ENCODE measurements at regions not wholly inside any gene's neighbourhood (a gene's known extent, or its start where the extent isn't known, plus 50 kb on each side); places are given as distances from the start of the nearest gene placed in this dataset.

DNA sequence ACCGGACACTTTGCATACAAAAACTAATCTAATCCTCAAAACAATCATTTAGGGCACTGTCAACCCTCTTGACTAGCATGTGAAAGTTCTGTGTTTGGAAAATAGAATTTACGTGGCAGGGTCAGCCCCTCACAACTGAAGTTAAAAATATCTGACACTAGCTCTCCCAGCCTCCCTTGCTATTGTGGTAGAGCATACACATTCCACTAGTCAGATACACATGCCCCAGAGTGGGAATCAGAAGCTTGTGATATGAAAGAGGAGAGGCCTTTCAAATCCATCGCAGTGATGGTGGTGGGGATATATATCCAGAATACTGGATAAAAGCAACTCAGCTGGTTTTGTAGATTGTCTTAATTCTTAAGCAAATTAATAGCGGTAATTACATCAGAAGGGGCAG lies 205.7 kb upstream of the IL15 start:
- in situ Hi-C loops (cut with HindIII; ENCODE audit: low pct_unique_long_range_greater_than_20kb, low sequenced_read_pairs): no loop called here

GRCh38 chr4:141432000-141432712 lies 204.2 kb upstream of the IL15 start:
- in situ Hi-C loops (cut with HindIII; ENCODE audit: low pct_unique_long_range_greater_than_20kb, low sequenced_read_pairs): no loop called here
- no peak for DNase-seq (ENCODE audit: low read depth)

More for the DNA sequence above, 205.7 kb upstream of the IL15 start:
- DNase-seq (ENCODE audit: low read depth): no peak

DNA sequence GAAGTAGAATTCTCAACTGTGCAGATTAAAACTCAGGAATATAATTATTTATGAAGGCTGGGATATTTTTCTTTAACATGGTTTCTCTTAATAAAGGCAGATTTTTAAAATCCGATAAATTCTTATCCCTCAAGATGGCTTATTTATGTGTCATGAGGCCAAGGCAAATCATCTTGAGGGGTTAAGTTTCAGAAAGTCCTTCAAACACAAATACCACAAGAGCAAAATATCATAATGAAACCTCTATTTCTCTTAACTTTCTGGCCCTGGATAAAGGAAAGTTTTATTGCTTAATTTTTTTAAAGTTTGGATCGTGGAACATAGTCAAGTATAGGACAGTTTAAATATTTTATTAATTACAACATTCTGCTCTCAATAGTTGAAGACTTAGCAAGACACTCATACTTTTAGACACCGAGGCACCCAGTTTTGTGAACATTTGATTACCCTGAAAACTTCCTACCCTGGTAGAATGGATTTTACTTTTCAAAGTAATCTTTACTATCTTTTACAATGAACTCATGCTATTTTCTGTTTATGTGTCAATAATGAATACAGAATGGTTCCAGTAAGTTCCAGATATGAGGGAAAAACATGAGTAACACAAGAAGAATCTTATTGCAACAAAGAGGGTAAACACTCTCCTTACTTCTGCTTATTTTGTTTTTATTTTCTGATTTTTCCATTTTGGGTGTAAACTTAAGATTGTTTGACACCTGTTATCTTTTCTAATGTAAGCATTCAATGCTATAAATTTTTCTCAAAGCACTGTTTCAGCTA lies 200.7 kb upstream of the IL15 start:
- in situ Hi-C loops (cut with HindIII; ENCODE audit: low pct_unique_long_range_greater_than_20kb, low sequenced_read_pairs): no loop called here
- no peak for DNase-seq (ENCODE audit: low read depth)

- in situ Hi-C loops (cut with HindIII; ENCODE audit: low pct_unique_long_range_greater_than_20kb, low sequenced_read_pairs): no loop called here
- no peak for DNase-seq (ENCODE audit: low read depth)
Measured at GRCh38 chr4:141439223-141439622, 197.2 kb upstream of the IL15 start.

DNA sequence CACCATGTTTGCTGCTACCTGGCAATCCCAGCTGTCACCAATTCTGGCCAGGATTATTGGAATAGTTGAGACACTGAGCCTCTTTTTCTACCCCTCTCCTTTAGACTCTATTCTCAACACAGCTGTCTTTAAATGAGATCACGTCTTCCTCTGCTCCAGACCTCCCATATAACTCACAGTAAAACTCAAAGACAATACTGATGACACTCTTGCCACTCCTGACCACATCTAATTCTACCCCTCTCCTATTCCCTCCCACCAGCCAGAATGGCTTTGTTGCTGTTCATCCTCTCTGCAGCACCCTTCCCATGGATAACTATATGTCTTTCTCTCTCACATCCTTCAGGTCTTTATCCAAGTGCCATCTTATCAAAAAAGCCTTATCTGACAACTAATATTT lies 188.6 kb upstream of the IL15 start:
- DNase-seq (ENCODE audit: low read depth): no peak
- in situ Hi-C loops (cut with HindIII; ENCODE audit: low pct_unique_long_range_greater_than_20kb, low sequenced_read_pairs): no loop called here

DNA sequence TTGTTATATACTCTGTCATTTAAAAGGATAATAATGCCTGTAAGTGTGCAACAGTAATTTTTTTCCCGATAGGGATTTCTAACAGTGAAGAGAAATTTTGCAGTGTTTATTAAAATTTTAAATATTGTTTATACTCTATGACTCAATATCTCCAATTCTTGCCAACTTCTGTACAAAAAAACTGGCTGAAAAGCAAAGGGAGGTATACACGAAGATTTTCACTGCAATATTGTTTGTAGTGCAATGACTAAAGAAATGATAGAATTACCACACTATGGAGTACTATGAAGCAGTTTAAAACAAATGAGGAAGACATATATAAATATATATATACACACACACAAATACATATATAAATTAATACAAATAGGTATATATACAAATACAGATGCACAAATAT lies 187.9 kb upstream of the IL15 start:
- DNase-seq (ENCODE audit: low read depth): no peak
- in situ Hi-C loops (cut with HindIII; ENCODE audit: low pct_unique_long_range_greater_than_20kb, low sequenced_read_pairs): no loop called here

DNA sequence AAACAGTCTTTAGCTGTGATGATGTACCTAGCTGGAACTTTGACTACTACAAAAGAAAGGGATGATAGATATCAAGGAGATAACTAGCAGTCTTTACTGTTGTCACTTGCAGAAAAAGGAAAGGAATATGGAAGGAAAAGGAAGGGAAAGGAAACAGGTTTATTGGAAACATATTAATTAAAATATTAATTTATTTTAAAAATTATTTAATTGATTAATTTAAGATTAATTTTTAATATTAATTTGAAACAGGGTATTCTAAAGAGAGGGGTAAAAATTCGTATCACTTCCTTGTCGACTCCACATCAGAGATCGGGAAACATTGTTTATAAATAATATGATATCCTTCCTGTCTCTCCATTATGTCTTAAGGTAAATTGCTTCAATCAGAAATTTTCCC lies 186.5 kb upstream of the IL15 start:
- in situ Hi-C loops (cut with HindIII; ENCODE audit: low pct_unique_long_range_greater_than_20kb, low sequenced_read_pairs): no loop called here
- no peak for DNase-seq (ENCODE audit: low read depth)

DNA sequence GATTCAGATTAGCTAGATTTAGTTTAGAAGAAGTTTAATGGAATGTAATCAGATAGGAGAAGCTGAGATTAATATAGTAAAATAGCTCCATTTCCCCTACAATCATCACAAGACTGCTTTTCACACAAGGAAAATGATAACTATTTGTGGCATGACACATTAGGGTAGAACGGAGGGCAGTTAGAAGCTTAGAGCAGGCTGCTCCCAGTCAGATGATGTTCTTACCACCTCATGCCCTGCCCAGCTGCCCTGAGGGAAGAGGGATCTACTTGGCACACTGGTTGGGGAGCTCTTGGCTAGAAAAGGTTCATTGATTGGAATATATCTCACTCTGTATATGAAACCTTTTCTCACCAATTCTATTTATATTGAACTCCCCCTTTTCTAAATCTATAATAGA lies 180.7 kb upstream of the IL15 start:
- no peak for DNase-seq (ENCODE audit: low read depth)
- in situ Hi-C loops (cut with HindIII; ENCODE audit: low pct_unique_long_range_greater_than_20kb, low sequenced_read_pairs): no loop called here

- DNase-seq (ENCODE audit: low read depth): no peak
- in situ Hi-C loops (cut with HindIII; ENCODE audit: low pct_unique_long_range_greater_than_20kb, low sequenced_read_pairs): no loop called here
Measured at GRCh38 chr4:141457653-141458052, 178.7 kb upstream of the IL15 start.

DNA sequence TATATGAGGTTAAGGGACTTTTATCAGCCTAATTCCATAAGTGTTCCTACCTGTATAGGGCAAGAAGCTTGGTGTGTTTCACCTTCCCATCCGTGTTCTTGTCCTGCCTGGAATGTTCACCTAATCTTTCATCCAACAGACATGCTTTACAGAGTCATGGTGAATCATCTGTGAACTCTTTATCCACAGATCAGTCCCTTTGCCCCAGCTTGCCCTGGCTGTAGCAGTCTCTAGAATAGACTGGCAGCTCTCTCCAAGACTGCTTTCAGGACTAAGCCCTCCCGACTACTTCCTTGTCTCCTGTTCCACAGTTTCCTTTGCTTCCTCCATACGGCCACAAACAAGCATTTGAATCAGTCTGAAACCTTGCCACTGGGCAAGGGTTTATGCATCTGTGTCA lies 177.9 kb upstream of the IL15 start:
- in situ Hi-C loops (cut with HindIII; ENCODE audit: low pct_unique_long_range_greater_than_20kb, low sequenced_read_pairs): no loop called here
- DNase-seq (ENCODE audit: low read depth): peak; percentile 35

DNA sequence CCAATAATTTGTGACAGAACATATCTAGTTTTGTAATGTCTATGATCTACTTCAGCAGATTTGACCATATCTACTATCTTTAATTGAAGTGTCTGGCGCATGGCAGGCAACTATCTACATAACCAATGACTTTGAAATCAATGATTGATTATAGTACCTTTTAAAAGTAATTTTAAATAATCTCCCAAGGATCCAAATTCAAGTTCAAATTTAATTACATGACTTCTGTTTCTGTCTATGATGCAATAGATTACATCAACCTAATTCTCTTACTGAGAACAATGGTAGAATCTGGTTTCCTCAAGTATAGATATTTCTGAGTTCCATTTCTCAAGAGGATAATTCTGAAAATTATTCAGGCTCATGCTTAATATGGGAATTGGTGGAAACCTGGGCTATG lies 177.4 kb upstream of the IL15 start:
- DNase-seq (ENCODE audit: low read depth): no peak
- in situ Hi-C loops (cut with HindIII; ENCODE audit: low pct_unique_long_range_greater_than_20kb, low sequenced_read_pairs): no loop called here

DNA sequence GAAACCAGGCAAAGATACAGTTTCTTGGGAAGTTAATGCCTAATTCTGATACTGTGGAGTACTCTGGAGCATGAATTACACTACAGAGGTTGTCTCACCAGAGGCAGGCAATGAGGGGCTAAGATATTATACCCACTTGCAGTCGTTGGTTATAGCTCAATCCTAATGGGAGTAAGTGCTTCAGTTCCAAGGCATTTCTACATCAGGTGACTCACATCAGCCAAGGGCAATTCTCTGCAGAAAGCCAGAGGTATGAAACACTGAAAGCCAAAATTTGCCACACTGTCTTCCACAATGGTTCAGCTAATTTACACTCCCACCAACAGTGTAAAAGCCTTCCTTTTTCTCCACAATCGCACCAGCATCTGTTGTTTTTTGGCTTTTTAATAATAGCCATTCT lies 174.0 kb upstream of the IL15 start:
- no peak for DNase-seq (ENCODE audit: low read depth)
- in situ Hi-C loops (cut with HindIII; ENCODE audit: low pct_unique_long_range_greater_than_20kb, low sequenced_read_pairs): no loop called here

GRCh38 chr4:141463678-141464077 lies 172.7 kb upstream of the IL15 start:
- DNase-seq (ENCODE audit: low read depth): no peak
- in situ Hi-C loops (cut with HindIII; ENCODE audit: low pct_unique_long_range_greater_than_20kb, low sequenced_read_pairs): no loop called here

- in situ Hi-C loops (cut with HindIII; ENCODE audit: low pct_unique_long_range_greater_than_20kb, low sequenced_read_pairs): no loop called here
- no peak for DNase-seq (ENCODE audit: low read depth)
Measured at GRCh38 chr4:141464366-141464765, 172.0 kb upstream of the IL15 start.

GRCh38 chr4:141465171-141465570 lies 171.2 kb upstream of the IL15 start:
- DNase-seq (ENCODE audit: low read depth): no peak
- in situ Hi-C loops (cut with HindIII; ENCODE audit: low pct_unique_long_range_greater_than_20kb, low sequenced_read_pairs): no loop called here

- in situ Hi-C loops (cut with HindIII; ENCODE audit: low pct_unique_long_range_greater_than_20kb, low sequenced_read_pairs): no loop called here
- DNase-seq (ENCODE audit: low read depth): no peak
Measured at GRCh38 chr4:141467225-141467624, 169.2 kb upstream of the IL15 start.

DNA sequence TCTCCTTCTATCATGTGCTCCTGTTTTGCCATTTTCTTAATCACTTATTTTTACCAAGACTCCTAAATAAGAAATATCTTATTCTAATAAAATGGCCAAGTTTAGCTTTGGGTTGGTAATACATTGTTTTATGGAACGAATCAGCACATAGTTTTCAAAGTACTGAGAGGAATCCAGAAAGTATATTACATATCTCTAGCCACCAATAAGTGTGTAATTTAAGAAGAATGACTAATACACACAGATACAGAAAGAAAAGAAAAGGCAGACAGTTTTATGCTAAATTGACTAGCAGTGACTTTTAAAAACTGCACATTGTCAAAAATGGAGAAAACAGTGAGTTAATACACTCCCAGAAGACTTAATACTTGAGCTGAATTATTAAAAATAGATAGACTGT lies 167.0 kb upstream of the IL15 start:
- no peak for DNase-seq (ENCODE audit: low read depth)
- in situ Hi-C loops (cut with HindIII; ENCODE audit: low pct_unique_long_range_greater_than_20kb, low sequenced_read_pairs): no loop called here

GRCh38 chr4:141473026-141473540 lies 163.3 kb upstream of the IL15 start:
- DNase-seq (ENCODE audit: low read depth): no peak
- in situ Hi-C loops (cut with HindIII; ENCODE audit: low pct_unique_long_range_greater_than_20kb, low sequenced_read_pairs): no loop called here

- in situ Hi-C loops (cut with HindIII; ENCODE audit: low pct_unique_long_range_greater_than_20kb, low sequenced_read_pairs): no loop called here
- no peak for DNase-seq (ENCODE audit: low read depth)
Measured at GRCh38 chr4:141473952-141474351, 162.4 kb upstream of the IL15 start.

DNA sequence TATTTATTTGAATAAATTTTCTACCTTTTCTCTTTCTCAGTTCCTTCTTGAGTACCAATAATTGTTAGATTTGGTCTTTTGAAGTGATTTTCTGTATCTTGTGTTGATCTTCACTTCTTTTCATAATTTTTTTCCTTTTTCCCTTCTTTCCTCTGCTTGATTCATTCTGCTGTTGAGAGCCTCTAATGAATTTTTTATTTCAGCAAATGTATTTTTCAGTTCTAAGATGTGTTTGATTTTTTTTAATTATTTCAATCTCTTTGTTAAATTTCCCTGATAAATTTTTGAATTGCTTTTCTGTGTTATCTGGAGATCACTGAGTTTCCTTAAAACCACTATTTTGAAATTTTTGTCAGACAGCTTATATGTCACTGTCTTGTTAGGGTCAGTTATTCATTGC lies 155.4 kb upstream of the IL15 start:
- DNase-seq (ENCODE audit: low read depth): no peak
- in situ Hi-C loops (cut with HindIII; ENCODE audit: low pct_unique_long_range_greater_than_20kb, low sequenced_read_pairs): no loop called here
